22Rv1 (cell line): ENCODE measurements at regions not wholly inside any gene's neighbourhood (a gene's known extent, or its start where the extent isn't known, plus 50 kb on each side); places are given as distances from the start of the nearest gene placed in this dataset.

Source experiments
- H3K27ac ChIP-seq: fragments of 450-650 bp; 2 replicates; pipeline ENCODE4 v1.5.1; 2017
- CTCF ChIP-seq: fragments of 450-650 bp; IDR thresholded peaks from 2 replicates; pipeline ENCODE4 v1.5.1; 2017; ENCODE audit warnings: mild to moderate bottlenecking
- ZFX ChIP-seq: fragments of 450-650 bp; IDR thresholded peaks from 2 replicates; pipeline ENCODE4 v1.6.1; 2017; ENCODE audit warnings: antibody characterized with exemption, borderline replicate concordance

- no peak for TF ChIP-seq CTCF
- TF ChIP-seq ZFX, result no peak
- no peak overlapping the region for H3K27ac ChIP-seq
Observed at GRCh38 chr5:125633523-125633922, 789.7 kb upstream of the GRAMD2B start.

DNA sequence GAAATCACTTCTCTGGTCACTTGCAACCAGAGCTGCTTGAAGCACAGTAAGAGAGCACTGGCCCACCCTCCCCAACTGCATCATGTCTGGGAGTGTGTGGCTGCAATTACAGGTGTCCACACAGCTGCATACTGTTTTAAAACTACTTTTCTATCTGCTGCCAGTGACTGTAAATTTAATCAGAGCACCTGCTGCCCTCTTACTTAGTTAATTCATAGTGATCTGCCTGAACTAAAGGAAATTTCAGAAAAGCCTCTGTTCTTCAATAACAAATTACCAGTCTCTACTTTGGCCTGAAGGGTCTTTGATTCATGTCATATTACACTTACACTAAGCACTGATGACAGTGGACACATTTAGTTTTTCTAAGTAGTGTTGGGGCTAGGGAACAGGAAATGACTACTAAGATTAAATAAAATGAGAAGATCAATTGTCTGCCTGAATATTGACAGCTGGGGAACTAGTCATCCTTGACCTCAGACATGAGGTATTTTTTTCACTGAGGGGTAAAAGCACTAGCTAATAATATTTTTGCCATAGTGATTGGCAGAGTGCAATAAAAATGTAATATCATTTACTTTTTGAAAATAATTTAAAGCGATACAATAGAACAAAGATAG lies 788.9 kb upstream of the GRAMD2B start:
- H3K27ac ChIP-seq, result no peak overlapping the region
- TF ChIP-seq CTCF, result no peak
- no peak for TF ChIP-seq ZFX

- TF ChIP-seq CTCF (no peak), ZFX (no peak)
- H3K27ac ChIP-seq, result no peak overlapping the region
Observed at GRCh38 chr5:125639858-125640257, 783.4 kb upstream of the GRAMD2B start.

- H3K27ac ChIP-seq, result no peak overlapping the region
- TF ChIP-seq ZFX, result no peak
- no peak for TF ChIP-seq CTCF
Observed at GRCh38 chr5:125652761-125653160, 770.4 kb upstream of the GRAMD2B start.

- TF ChIP-seq CTCF (no peak), ZFX (no peak)
- H3K27ac ChIP-seq, result no peak overlapping the region
Observed at GRCh38 chr5:125654392-125654791, 768.8 kb upstream of the GRAMD2B start.

GRCh38 chr5:125655156-125655555 lies 768.1 kb upstream of the GRAMD2B start:
- TF ChIP-seq ZFX, result no peak
- no peak for TF ChIP-seq CTCF

DNA sequence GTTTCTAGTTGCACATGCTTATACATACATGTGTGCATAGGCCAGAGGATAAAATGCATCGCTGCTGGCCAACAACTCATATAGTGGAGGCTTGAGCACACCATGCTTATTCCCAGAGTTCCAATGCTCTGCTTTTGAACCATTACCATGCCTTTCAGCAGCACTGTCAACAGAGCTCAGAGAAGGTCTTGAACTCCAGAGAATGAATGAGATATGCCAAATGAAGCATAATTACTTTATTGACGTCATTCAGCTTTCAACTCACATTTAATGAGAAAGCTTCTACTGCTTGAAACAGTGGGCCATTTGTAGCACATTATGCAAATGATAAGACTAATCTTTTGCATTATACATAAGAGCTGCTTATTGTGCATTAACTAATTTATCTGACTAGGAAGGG lies 765.3 kb upstream of the GRAMD2B start:
- H3K27ac ChIP-seq, result no peak overlapping the region
- TF ChIP-seq CTCF (no peak), ZFX (no peak)

More at GRCh38 chr5:125655156-125655555, 768.1 kb upstream of the GRAMD2B start:
- H3K27ac ChIP-seq, result no peak overlapping the region
